MCF 10A (cell line): ENCODE measurements at regions not wholly inside any gene's neighbourhood (a gene's known extent, or its start where the extent isn't known, plus 50 kb on each side); places are given as distances from the start of the nearest gene placed in this dataset.

Experiments
- BruUV-seq: library from RNA; stranded (reverse); fragments of 400-500 nt; replicated peaks from 2 replicates; lab custom pipeline; 2021; lab: Mats Ljungman, UMichigan
- CTCF ChIA-PET: fragments of 300-600 bp; sonication (Branson Sonifier 250); formaldehyde crosslinking; extraction: SDS; loops from one replicate; lab custom pipeline; 2021; ENCODE audit warnings: antibody characterized with exemption, inconsistent platforms; lab: Yijun Ruan, JAX
- POLR2A ChIA-PET: fragments of 300-600, 350-650 bp; sonication (Branson Sonifier 250); formaldehyde crosslinking; extraction: SDS; loops from one replicate; lab custom pipeline; 2020; ENCODE audit warnings: antibody characterized with exemption, inconsistent platforms; lab: Yijun Ruan, JAX
- DNase-seq: peaks from one replicate; pipeline ENCODE4 v3.0.0-alpha.2; 2018; ENCODE audit not compliant: unreplicated experiment
- H3K27ac Mint-ChIP-seq: one replicate; pipeline ENCODE4 v1.8.0; 2022; ENCODE audit warnings: mild to moderate bottlenecking, low read depth, mixed read lengths; ENCODE audit not compliant: unreplicated experiment
- H3K27me3 Mint-ChIP-seq: one replicate; pipeline ENCODE4 v1.8.0; 2022; ENCODE audit warnings: mixed read lengths; ENCODE audit not compliant: insufficient read depth, unreplicated experiment
- H3K36me3 Mint-ChIP-seq: one replicate; pipeline ENCODE4 v1.8.0; 2022; ENCODE audit warnings: mild to moderate bottlenecking, moderate library complexity, mixed read lengths; ENCODE audit not compliant: insufficient read depth, unreplicated experiment
- H3K4me1 Mint-ChIP-seq: one replicate; pipeline ENCODE4 v1.8.0; 2022; ENCODE audit warnings: mixed read lengths; ENCODE audit not compliant: insufficient read depth, unreplicated experiment
- H3K4me3 Mint-ChIP-seq: one replicate; pipeline ENCODE4 v1.8.0; 2022; ENCODE audit warnings: mild to moderate bottlenecking, moderate library complexity, mixed read lengths; ENCODE audit not compliant: unreplicated experiment
- H3K9me3 Mint-ChIP-seq: one replicate; pipeline ENCODE4 v1.8.0; 2022; ENCODE audit warnings: mixed read lengths; ENCODE audit not compliant: unreplicated experiment
- CTCF ChIP-seq: fragments of 200-600 bp; IDR thresholded peaks from one replicate; pipeline ENCODE4 v1.8.0; 2022; ENCODE audit warnings: antibody characterized with exemption, mild to moderate bottlenecking; ENCODE audit not compliant: unreplicated experiment
- intact Hi-C: fragments of 100-400 bp; cut with micrococcal nuclease; formaldehyde crosslinking; loops from 2 replicates; pipeline ENCODE4 v1.14.1; 2022

- TF ChIP-seq CTCF: no peak
- BruUV-seq: no TSS peak
Observed at GRCh38 chr1:198942466-198942865, 303.6 kb downstream of the PTPRC start.

GRCh38 chr1:198943484-198944187, 304.8 kb downstream of the PTPRC start:
- no peak for TF ChIP-seq CTCF
- H3K27ac Mint-ChIP-seq: no peak overlapping the region
- H3K4me3 Mint-ChIP-seq: no peak overlapping the region
- ChIA-PET POLR2A (no interaction called here), CTCF (interaction anchor here (0.6 to 0.7 kb wide), 3 partner anchors 54 to 1153 kb away, joined by 3 read pairs; no protein-coding TSS in a partner anchor)
- H3K4me1 Mint-ChIP-seq: no peaks in the 10 kb centered on the region
- no peak for DNase-seq
- peaks cover 6% of the 10 kb centered on the region for H3K9me3 Mint-ChIP-seq
- no peaks in the 10 kb centered on the region for H3K36me3 Mint-ChIP-seq
- no TSS peak for BruUV-seq
- intact Hi-C loops: no loop called here
- no peaks in the 10 kb centered on the region for H3K27me3 Mint-ChIP-seq

More at GRCh38 chr1:198942466-198942865, 303.6 kb downstream of the PTPRC start:
- Mint-ChIP-seq H3K4me1 (no peaks in the 10 kb centered on the region), H3K4me3 (no peak overlapping the region), H3K27me3 (no peaks in the 10 kb centered on the region), H3K27ac (no peak overlapping the region), H3K36me3 (no peaks in the 10 kb centered on the region), H3K9me3 (peaks cover 6% of the 10 kb centered on the region)
- ChIA-PET CTCF (no interaction called here), POLR2A (no interaction called here)
- DNase-seq: no peak
- intact Hi-C loops: no loop called here

GRCh38 chr1:198947456-198947855, 308.6 kb downstream of the PTPRC start:
- H3K9me3 Mint-ChIP-seq: no peaks in the 10 kb centered on the region
- ChIA-PET CTCF (no interaction called here), POLR2A (interaction anchor here (0.6 to 1.0 kb wide), 2 partner anchors 13 to 83 kb away, joined by 3 to 5 read pairs; no protein-coding TSS in a partner anchor)
- intact Hi-C loops: no loop called here
- H3K27me3 Mint-ChIP-seq: no peaks in the 10 kb centered on the region
- TF ChIP-seq CTCF: no peak
- H3K36me3 Mint-ChIP-seq: no peaks in the 10 kb centered on the region
- no peak overlapping the region for H3K4me3 Mint-ChIP-seq
- no peak for DNase-seq
- no TSS peak for BruUV-seq
- no peak overlapping the region for H3K27ac Mint-ChIP-seq
- H3K4me1 Mint-ChIP-seq: no peaks in the 10 kb centered on the region

GRCh38 chr1:198948895-198949659, 310.2 kb downstream of the PTPRC start:
- H3K27ac Mint-ChIP-seq: no peak overlapping the region
- H3K4me3 Mint-ChIP-seq: no peak overlapping the region
- POLR2A ChIA-PET: interaction anchor here (1.3 kb wide), 2 partner anchors 12 to 57 kb away, joined by 4 to 5 read pairs; no protein-coding TSS in a partner anchor
- no peak for DNase-seq
- no peaks in the 10 kb centered on the region for H3K36me3 Mint-ChIP-seq
- H3K4me1 Mint-ChIP-seq: no peaks in the 10 kb centered on the region
- no TSS peak for BruUV-seq
- H3K27me3 Mint-ChIP-seq: no peaks in the 10 kb centered on the region
- peaks cover 2% of the 10 kb centered on the region for H3K9me3 Mint-ChIP-seq
- intact Hi-C loops: no loop called here
- CTCF ChIA-PET: interaction anchor here (0.6 kb wide), 1 partner anchor 195 kb away, joined by 3 read pairs; no protein-coding TSS in a partner anchor
- no peak for TF ChIP-seq CTCF
